Activated naive CD8-positive, alpha-beta T cell treated with anti-CD3 and anti-CD28 coated beads for 36 hours (primary cell): ENCODE measurements at regions not wholly inside any gene's neighbourhood (a gene's known extent, or its start where the extent isn't known, plus 50 kb on each side); places are given as distances from the start of the nearest gene placed in this dataset.

ENCODE experiments used
- DNase-seq: peaks from one replicate; pipeline ENCODE4 v3.0.0; 2021
- H3K27ac Mint-ChIP-seq: one replicate; pipeline ENCODE4 v1.8.0; 2022; ENCODE audit warnings: mild to moderate bottlenecking, moderate library complexity, mixed read lengths
- H3K27me3 Mint-ChIP-seq: one replicate; pipeline ENCODE4 v1.8.0; 2022; ENCODE audit warnings: mild to moderate bottlenecking, mixed read lengths
- H3K36me3 Mint-ChIP-seq: one replicate; pipeline ENCODE4 v1.8.0; 2021; ENCODE audit warnings: mild to moderate bottlenecking, mixed read lengths
- H3K4me1 Mint-ChIP-seq: one replicate; pipeline ENCODE4 v1.8.0; 2021; ENCODE audit warnings: mixed read lengths
- H3K4me3 Mint-ChIP-seq: one replicate; pipeline ENCODE4 v1.8.0; 2022; ENCODE audit warnings: mild to moderate bottlenecking, moderate library complexity, mixed read lengths
- H3K9me3 Mint-ChIP-seq: one replicate; pipeline ENCODE4 v1.8.0; 2022; ENCODE audit warnings: mixed read lengths

DNA sequence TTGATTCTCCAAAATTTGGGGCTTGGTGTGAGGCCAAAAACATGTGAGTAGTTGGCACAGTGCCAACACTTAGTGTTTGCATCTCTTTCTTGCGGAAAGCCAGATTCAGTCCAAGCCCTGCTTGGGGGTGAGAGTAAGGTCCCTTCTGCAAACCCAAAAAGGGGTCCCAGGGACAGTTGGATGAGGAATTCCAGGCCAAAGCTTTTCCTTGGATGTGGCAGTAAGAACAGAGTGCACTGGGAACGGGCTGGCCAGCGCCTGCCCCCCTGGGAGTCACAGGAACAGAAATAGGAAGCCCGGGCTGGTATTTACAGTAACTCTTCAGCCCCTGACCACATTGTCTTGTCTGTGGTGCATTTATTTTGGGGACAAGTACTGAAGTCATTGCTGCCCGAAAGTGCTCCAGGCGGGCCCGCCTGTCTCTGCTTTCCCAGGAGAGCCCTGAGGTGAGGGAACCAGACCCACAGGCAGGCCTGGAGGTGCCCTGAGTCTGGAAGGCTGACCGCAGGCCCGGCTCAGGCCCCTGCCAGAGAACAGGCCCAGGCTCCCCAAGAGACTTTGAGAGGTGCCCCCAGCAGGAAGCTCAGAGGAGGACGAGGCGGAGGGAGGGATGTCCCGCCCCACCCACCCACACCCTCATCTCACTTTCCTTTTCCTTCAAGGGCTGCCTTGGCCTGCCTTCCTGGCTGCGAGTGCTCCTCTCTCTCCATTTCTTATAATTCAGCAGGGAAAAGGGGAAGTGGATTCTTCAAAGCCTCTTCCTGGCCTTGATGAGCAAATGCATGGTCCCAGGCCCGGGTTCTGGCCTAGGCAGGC is 218.4 kb downstream of the MAFB start:
- no peak for DNase-seq
- no peaks in the 10 kb centered on the region for H3K36me3 Mint-ChIP-seq
- no peak overlapping the region for H3K4me3 Mint-ChIP-seq
- H3K9me3 Mint-ChIP-seq: no peaks in the 10 kb centered on the region
- no peaks in the 10 kb centered on the region for H3K4me1 Mint-ChIP-seq
- H3K27ac Mint-ChIP-seq: no peak overlapping the region
- no peaks in the 10 kb centered on the region for H3K27me3 Mint-ChIP-seq

DNA sequence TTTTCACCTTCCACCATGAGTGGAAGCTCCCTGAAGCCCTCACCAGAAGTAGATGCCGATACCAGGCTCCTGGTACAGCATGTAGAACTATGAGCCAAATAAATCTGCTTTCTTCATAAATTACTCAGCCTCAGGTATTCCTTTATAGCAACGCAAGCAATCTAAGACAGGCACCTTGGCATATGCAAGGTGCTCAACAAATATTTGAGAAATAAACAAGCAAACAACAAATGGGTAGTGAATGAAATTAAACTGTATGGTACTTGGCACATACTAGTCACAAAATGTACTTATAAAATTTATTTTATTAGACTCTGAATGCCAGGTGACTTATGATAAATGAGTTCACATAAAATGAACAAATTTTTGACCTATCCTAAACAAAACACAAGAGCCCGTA is 220.3 kb downstream of the MAFB start:
- Mint-ChIP-seq H3K36me3 (no peaks in the 10 kb centered on the region), H3K4me1 (no peaks in the 10 kb centered on the region), H3K4me3 (no peak overlapping the region), H3K27me3 (no peaks in the 10 kb centered on the region), H3K9me3 (no peaks in the 10 kb centered on the region), H3K27ac (no peak overlapping the region)
- DNase-seq: no peak

DNA sequence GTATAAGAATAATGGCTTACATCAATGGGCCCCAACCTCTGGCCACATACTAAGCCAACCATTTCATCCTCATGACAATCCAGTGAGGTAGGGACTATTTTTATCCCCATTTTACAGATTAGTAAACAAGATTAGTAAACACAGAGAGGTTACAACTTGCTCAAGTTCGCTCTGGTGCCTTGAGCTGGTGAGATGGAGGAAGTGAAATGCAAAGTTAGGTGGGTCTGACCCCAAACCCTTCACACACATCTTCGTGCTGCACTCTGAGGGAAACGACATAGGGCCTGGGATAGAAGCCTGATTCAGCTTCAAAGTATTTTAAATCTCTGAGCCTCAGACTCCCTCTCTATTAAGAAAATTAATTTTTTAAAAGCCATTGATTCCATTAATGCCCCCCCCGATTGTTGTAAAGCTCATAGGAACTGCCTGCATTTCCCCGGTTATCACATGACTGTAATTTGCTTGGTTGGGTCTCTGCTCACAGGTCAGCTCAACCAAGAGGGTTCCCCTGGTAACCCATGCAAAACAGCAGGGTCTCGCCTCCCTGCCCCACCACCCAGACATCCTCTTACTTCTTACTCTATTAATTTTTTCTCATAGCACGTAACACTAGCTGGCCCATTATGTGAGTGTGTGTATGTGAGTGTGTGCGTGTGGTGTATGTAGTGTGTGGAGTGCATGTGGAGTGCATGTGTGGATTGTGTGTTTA is 221.2 kb downstream of the MAFB start:
- Mint-ChIP-seq H3K9me3 (no peaks in the 10 kb centered on the region), H3K36me3 (no peaks in the 10 kb centered on the region), H3K4me3 (no peak overlapping the region), H3K4me1 (no peaks in the 10 kb centered on the region), H3K27me3 (no peaks in the 10 kb centered on the region), H3K27ac (no peak overlapping the region)
- DNase-seq: no peak

DNA sequence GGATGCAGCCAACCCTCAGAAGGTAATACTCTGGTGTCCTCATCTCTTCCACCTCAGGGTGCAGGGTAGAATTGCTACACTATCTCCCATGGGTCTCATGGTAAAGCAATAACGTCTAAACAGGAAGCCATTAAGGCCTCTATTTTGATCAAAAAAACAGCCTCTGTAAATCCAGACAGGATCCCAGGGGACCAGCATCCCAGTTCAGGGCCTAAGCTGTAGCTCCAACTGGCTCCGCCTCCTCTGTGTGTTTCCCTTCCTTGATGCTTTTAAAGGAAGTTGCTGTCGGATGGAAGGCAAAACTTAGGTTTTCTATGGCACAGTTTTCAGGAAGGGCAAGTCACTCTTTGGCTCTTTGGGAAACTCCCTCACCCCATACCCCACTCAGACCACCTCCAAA is 222.0 kb downstream of the MAFB start:
- H3K27me3 Mint-ChIP-seq: no peaks in the 10 kb centered on the region
- H3K9me3 Mint-ChIP-seq: no peaks in the 10 kb centered on the region
- H3K27ac Mint-ChIP-seq: no peak overlapping the region
- H3K4me1 Mint-ChIP-seq: no peaks in the 10 kb centered on the region
- H3K36me3 Mint-ChIP-seq: no peaks in the 10 kb centered on the region
- H3K4me3 Mint-ChIP-seq: no peak overlapping the region
- DNase-seq: no peak

DNA sequence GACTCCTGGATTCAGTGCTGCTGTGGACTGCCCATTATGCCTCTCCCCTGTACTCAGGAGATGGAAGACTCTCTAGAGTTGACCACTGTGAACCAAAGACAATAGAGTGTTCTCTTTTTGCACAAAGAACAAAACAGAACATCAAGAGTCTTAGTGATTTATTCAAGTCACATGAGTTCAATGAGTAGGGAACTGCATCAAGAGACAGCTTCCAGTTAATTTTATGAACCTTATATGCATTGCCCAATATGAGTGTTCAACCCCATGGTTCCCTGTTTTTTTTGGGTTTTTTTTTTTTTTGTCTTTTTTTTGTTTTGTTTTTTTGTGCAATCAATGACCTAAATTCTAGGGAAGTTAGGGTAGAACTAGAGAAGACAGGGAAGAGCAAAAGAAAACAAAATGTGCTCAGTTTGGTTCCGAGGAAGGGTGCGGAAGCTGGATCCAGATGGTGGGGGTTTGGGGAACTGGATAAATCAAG is 224.3 kb downstream of the MAFB start:
- H3K4me1 Mint-ChIP-seq: no peaks in the 10 kb centered on the region
- H3K27me3 Mint-ChIP-seq: no peaks in the 10 kb centered on the region
- DNase-seq: no peak

DNA sequence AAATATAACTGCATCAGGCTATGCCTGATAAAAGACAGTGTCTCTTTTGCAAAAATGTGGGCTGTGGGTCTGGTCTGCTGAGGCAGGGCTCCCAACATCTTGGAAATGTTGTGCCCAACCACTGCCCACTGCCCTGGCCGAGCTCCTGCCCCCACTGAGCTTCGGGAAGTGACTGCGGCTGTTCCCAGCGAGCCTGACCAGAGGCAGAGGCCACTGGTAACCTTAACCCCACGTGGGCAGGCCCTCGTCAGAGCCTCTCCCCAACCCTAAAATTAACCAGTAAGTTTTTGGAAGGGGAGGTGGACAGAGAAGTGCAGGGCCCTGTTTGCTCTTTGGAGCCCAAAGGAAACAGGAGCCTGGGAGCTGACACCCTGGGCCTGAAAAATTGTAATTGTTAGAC is 225.9 kb downstream of the MAFB start:
- H3K4me3 Mint-ChIP-seq: no peak overlapping the region
- H3K4me1 Mint-ChIP-seq: no peaks in the 10 kb centered on the region
- no peaks in the 10 kb centered on the region for H3K9me3 Mint-ChIP-seq
- no peak overlapping the region for H3K27ac Mint-ChIP-seq
- H3K27me3 Mint-ChIP-seq: no peaks in the 10 kb centered on the region
- no peak for DNase-seq
- H3K36me3 Mint-ChIP-seq: no peaks in the 10 kb centered on the region

More for the DNA sequence above, 224.3 kb downstream of the MAFB start:
- no peak overlapping the region for H3K4me3 Mint-ChIP-seq
- no peaks in the 10 kb centered on the region for H3K36me3 Mint-ChIP-seq
- H3K27ac Mint-ChIP-seq: no peak overlapping the region
- H3K9me3 Mint-ChIP-seq: no peaks in the 10 kb centered on the region

DNA sequence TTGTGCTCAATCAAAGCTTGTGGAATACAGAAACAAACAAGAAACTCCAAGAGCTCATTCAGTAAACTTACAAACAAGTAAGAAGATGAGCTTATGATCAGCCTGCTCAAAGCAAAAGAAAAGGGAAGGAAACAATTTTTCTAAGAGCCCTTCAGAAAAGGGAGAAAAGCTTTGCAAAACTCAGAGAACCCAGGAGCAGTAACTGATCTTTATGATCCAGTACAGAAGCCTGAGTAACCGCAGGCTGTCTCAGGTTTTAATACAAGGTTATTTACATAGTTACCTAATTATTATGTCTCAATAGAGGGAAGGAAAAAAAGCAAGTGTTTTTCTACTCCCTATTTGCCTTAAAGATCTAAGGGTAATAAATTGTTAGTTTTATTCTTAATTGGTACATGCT is 226.5 kb downstream of the MAFB start:
- no peaks in the 10 kb centered on the region for H3K27me3 Mint-ChIP-seq
- DNase-seq: no peak
- no peaks in the 10 kb centered on the region for H3K36me3 Mint-ChIP-seq
- no peak overlapping the region for H3K4me3 Mint-ChIP-seq
- H3K27ac Mint-ChIP-seq: no peak overlapping the region
- H3K9me3 Mint-ChIP-seq: no peaks in the 10 kb centered on the region
- H3K4me1 Mint-ChIP-seq: no peaks in the 10 kb centered on the region

DNA sequence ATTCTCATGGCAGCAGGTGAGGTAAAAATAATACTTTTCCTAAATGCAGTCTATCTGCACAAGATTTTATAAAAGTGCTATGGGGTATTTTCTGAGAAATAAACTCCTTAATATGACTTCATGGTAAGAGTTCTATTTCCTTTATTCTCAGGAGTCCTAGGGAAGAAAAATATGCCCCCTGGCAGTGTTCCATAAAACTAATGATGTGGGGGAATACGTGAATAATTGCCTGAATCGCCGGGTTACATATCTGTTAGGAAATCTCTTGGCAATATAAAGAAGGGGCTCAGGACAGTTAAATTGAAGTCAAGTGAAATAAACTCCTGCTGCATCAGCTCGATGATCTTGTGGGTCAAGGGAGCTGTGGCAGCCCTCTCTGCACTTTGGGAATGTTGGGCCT is 229.7 kb downstream of the MAFB start:
- H3K4me3 Mint-ChIP-seq: no peak overlapping the region
- H3K27me3 Mint-ChIP-seq: peaks cover 11% of the 10 kb centered on the region
- no peaks in the 10 kb centered on the region for H3K36me3 Mint-ChIP-seq
- H3K27ac Mint-ChIP-seq: no peak overlapping the region
- H3K9me3 Mint-ChIP-seq: no peaks in the 10 kb centered on the region
- no peak for DNase-seq
- H3K4me1 Mint-ChIP-seq: no peaks in the 10 kb centered on the region

DNA sequence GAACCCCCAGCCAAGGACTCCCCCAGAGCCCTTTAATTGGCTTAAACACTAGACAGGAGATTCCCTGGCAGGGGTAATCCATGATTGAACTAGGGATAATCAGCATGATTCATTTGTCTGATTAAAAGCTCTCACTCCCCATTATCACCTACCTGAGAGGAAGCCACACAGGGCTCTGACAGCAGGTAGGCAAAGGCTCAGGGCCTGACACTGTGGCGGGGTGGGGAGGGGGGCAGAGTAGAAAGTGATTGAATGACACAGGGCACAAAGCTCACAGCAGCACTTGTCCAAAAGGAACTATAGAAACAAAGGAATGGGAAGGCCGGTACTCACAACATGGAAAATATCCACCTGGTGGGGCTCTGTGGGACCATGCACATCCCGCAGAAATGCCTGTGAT is 231.6 kb downstream of the MAFB start:
- Mint-ChIP-seq H3K9me3 (no peaks in the 10 kb centered on the region), H3K27ac (no peak overlapping the region), H3K4me3 (no peak overlapping the region), H3K4me1 (no peaks in the 10 kb centered on the region), H3K27me3 (peaks cover 20% of the 10 kb centered on the region), H3K36me3 (no peaks in the 10 kb centered on the region)
- no peak for DNase-seq

DNA sequence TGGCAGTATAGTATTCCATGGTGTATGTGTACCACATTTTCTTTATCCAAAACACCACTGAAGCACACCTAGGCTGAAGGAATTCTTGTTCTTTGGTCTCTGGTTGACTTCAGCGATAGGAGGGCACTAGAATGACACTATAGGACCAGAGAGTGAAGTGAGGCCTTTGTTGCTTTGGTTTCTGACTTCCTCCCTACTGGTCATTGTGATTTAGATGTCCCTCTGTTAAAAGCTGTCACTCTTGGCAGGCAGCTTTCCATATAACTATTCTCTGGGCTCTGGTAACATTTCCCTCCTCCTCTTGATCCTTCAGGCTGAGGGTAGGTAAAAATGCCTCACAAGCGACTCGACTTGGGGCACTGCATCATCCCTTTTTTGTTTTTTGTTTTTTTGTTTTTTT is 236.3 kb downstream of the MAFB start:
- Mint-ChIP-seq H3K9me3 (no peaks in the 10 kb centered on the region), H3K27me3 (peaks cover 20% of the 10 kb centered on the region), H3K36me3 (no peaks in the 10 kb centered on the region), H3K4me3 (no peak overlapping the region), H3K27ac (no peak overlapping the region), H3K4me1 (no peaks in the 10 kb centered on the region)
- DNase-seq: no peak

DNA sequence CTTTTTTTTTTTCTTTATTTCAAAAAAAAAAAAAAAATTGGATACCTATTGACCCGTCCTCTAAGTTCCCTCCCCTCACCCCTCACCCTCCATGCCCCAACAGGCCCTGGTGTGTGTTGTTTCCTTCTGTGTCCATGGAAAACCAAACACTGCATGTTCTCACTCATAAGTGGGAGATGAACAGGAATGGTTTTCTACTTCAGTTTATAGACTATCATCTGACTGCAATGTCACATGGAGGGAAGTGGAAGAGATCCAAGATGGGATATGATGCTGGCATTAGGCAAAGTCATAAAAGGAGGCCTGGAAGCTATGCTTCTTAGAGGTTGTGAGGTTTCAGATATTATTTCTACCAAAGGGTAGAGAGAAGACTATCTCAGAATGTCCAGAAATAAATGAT is 237.5 kb downstream of the MAFB start:
- Mint-ChIP-seq H3K4me3 (no peak overlapping the region), H3K36me3 (no peaks in the 10 kb centered on the region), H3K27me3 (peaks cover 20% of the 10 kb centered on the region), H3K4me1 (no peaks in the 10 kb centered on the region), H3K9me3 (no peaks in the 10 kb centered on the region), H3K27ac (no peak overlapping the region)
- no peak for DNase-seq

DNA sequence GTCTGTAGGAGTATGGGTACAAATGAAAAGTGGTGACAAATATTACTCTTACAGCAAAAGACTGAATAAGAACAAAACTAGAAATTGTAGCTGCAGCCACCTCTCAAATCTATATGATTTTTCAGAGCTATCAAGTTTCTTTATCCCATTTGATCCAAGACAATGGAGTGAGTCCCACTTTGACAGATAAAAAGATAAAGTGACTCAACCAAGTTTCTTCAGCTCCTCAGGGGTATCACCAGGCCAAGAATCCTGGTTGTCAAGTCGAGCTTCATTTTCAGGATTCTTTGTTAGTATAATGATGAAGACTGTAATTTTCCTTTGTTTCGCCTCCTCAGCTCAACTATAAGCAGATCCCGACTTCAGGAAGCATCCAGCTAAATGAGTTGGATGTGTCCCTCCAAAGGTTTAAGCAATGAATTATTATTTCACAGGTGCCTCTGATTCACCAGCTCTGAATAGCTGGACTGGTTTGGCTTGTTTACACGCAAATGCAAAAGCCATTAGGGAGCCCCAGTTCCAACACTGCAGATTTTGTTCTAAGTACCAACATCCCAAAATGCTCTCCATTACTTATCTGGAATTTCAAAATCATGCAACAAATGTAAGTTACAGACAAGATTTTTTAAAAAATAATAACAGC is 238.9 kb downstream of the MAFB start:
- peaks cover 11% of the 10 kb centered on the region for H3K27me3 Mint-ChIP-seq
- no peak overlapping the region for H3K27ac Mint-ChIP-seq
- no peaks in the 10 kb centered on the region for H3K4me1 Mint-ChIP-seq
- no peak overlapping the region for H3K4me3 Mint-ChIP-seq
- H3K9me3 Mint-ChIP-seq: no peaks in the 10 kb centered on the region
- no peaks in the 10 kb centered on the region for H3K36me3 Mint-ChIP-seq
- no peak for DNase-seq

DNA sequence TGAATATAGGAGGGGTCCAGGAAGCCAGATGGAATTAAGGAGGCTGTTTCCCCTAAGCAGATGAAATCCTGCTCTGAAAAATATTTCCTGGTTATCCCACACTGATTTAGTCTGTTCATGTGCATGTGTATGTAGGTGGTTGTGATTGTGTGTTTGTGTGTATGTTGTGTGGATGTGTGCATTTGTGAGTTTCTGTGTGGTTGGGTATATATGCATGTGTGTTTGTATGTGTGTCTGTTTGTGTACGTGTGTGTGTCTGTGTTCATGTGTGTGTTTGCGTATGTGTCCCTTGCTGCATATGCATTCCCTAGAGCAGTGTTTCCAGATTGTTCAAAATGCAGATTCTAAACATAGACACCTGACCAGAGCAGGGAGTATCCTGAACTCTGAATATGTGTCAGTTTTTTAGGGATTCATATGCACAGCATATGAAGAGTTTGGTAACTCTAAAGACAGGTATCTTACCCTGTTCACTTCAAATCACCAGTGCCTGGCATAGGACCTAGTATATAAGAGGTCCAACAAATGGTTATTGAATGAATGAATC is 239.8 kb downstream of the MAFB start:
- Mint-ChIP-seq H3K36me3 (no peaks in the 10 kb centered on the region), H3K27ac (no peak overlapping the region), H3K4me1 (no peaks in the 10 kb centered on the region)

DNA sequence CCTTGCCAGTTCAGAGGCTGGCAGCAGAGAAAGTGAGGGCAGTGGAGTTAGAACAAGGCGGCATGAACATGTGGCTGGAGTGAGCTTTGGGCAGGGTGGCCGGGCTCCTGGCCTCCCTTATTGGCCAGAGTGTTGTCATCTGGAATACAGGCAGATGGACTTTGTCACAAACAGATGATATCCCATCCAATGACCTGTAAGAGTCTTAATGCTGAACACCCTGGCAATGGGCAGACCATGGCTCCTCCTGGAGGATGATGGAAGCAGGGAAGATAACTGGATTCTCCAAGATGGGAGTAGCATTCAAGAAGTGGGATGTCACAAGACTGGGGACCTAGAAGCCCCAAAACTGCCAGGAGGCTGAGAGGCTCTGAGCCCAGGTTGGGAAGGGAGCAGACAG is 242.1 kb downstream of the MAFB start:
- no peaks in the 10 kb centered on the region for H3K4me1 Mint-ChIP-seq
- DNase-seq: no peak
- H3K36me3 Mint-ChIP-seq: no peaks in the 10 kb centered on the region
- no peaks in the 10 kb centered on the region for H3K27me3 Mint-ChIP-seq
- H3K27ac Mint-ChIP-seq: no peak overlapping the region
- no peaks in the 10 kb centered on the region for H3K9me3 Mint-ChIP-seq
- H3K4me3 Mint-ChIP-seq: no peak overlapping the region

More for the DNA sequence above, 239.8 kb downstream of the MAFB start:
- H3K27me3 Mint-ChIP-seq: peaks cover 8% of the 10 kb centered on the region
- no peaks in the 10 kb centered on the region for H3K9me3 Mint-ChIP-seq
- H3K4me3 Mint-ChIP-seq: no peak overlapping the region
- no peak for DNase-seq

DNA sequence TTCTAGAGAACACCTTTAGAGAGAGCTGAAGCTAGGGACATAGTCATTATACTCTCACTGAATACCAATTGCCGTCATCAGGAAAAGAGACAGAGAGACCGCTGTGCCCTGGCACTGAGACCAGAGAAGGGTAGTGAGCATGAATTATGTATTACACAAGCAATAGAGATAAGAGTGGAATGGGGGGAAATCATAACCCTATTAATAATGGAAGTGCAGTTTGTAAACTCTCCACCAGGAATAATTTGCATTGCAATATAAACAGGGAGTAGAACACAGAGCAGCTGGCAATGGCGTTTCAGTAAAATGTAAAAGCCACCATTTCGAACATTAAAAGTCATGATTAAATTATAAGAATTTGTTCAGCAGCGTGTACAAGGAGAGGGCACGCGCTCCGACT is 244.5 kb downstream of the MAFB start:
- DNase-seq: no peak
- H3K4me3 Mint-ChIP-seq: no peak overlapping the region
- no peaks in the 10 kb centered on the region for H3K4me1 Mint-ChIP-seq
- no peak overlapping the region for H3K27ac Mint-ChIP-seq
- H3K36me3 Mint-ChIP-seq: no peaks in the 10 kb centered on the region
- no peaks in the 10 kb centered on the region for H3K27me3 Mint-ChIP-seq
- H3K9me3 Mint-ChIP-seq: no peaks in the 10 kb centered on the region
